K562 (cell line): ENCODE measurements at regions not wholly inside any gene's neighbourhood (a gene's known extent, or its start where the extent isn't known, plus 50 kb on each side); places are given as distances from the start of the nearest gene placed in this dataset.

Experiments used
- ATAC-seq: fragments of 200-7000 bp; cut with Tn5 transposase; 3 replicates; pipeline ENCODE4 v1.9.1; 2020; ENCODE audit warnings: moderate library complexity
- BruUV-seq: library from RNA; stranded (reverse); fragments of 400-500 nt; replicated peaks from 2 replicates; lab custom pipeline; 2021; lab: Mats Ljungman, UMichigan
- CTCF ChIA-PET: fragments of 300-600 bp; formaldehyde crosslinking; extraction: SDS; loops from one replicate; lab custom pipeline; 2021; ENCODE audit warnings: low intra/inter-chr PET ratio; lab: Yijun Ruan, JAX
- POLR2A ChIA-PET: fragments of 300-600, 350-650 bp; sonication (Branson Sonifier 250); formaldehyde crosslinking; extraction: SDS; loops from one replicate; lab custom pipeline; 2021; ENCODE audit warnings: antibody characterized with exemption, inconsistent platforms; lab: Yijun Ruan, JAX
- DNase-seq, 4 experiments: peaks; one replicate each; pipeline versions ENCODE4 v3.0.0 to v3.0.0-alpha.2; 2011 to 2018; ENCODE audit warnings: low spot score in 3 of 4, mixed read lengths in 3 of 4; ENCODE audit errors: extremely low read depth in 1 of 4
- FAIRE-seq: peaks from 2 replicates; lab custom pipeline; 2011; peaks lifted over from hg19 to GRCh38; lab: Jason Lieb, UNC
- H2AFZ ChIP-seq: 2 replicates; pipeline ENCODE4 v1.6.0; 2011; ENCODE audit warnings: low read depth, low read length, control low read depth, inconsistent platforms
- H3K27ac ChIP-seq: fragments of 200-600 bp; 3 replicates; pipeline ENCODE4 v1.8.0; 2011; ENCODE audit warnings: low read depth, mild to moderate bottlenecking, control low read depth, inconsistent platforms, low read length, moderate library complexity, mixed read lengths; ENCODE audit errors: extremely low read depth
- H3K27me3 ChIP-seq, 2 experiments: fragments of 300-600 bp in 1 of 2; 2 replicates in 1 of 2; 3 replicates in 1 of 2; pipeline versions ENCODE4 v1.6.0 to v1.8.0; 2011; ENCODE audit warnings: inconsistent platforms in 2 of 2, low read length in 2 of 2, mild to moderate bottlenecking in 1 of 2, mixed read lengths in 1 of 2, moderate library complexity in 1 of 2; ENCODE audit not compliant: control insufficient read depth in 2 of 2, insufficient read depth in 2 of 2
- H3K36me3 ChIP-seq: fragments of 300-600 bp; 3 replicates; pipeline ENCODE4 v1.8.0; 2011; ENCODE audit warnings: mild to moderate bottlenecking, low read length, inconsistent platforms; ENCODE audit not compliant: control insufficient read depth, insufficient read depth
- H3K4me1 ChIP-seq, 2 experiments: fragments of 200-600 bp in 1 of 2; replicated peaks in 1 of 2; 2 replicates in 1 of 2; 3 replicates in 1 of 2; pipeline versions ENCODE4 v1.5.1 to v1.8.0; 2011; ENCODE audit warnings: inconsistent platforms in 2 of 2, low read length in 2 of 2, mild to moderate bottlenecking in 1 of 2, mixed read lengths in 1 of 2, moderate library complexity in 1 of 2; ENCODE audit not compliant: control insufficient read depth in 2 of 2, insufficient read depth in 2 of 2
- H3K4me2 ChIP-seq: 2 replicates; pipeline ENCODE4 v1.6.1; 2011; ENCODE audit warnings: low read length, control low read depth, inconsistent platforms, mixed read lengths; ENCODE audit not compliant: insufficient read depth
- H3K4me3 ChIP-seq: fragments of 200-600 bp; sonication (generic), shearing (Covaris generic); 2 replicates; pipeline ENCODE4 v1.5.1; 2016; ENCODE audit warnings: control low read depth, inconsistent platforms
- H3K79me2 ChIP-seq: fragments of 200-600 bp; 3 replicates; pipeline ENCODE4 v1.8.0; 2011; ENCODE audit warnings: low read length, inconsistent platforms; ENCODE audit not compliant: control insufficient read depth, insufficient read depth
- H3K9ac ChIP-seq, 2 experiments: 2 replicates each; pipeline versions ENCODE4 v1.6.0 to v1.6.1; 2011; ENCODE audit warnings: low read depth in 2 of 2, low read length in 2 of 2, control low read depth in 1 of 2, inconsistent platforms in 1 of 2, mild to moderate bottlenecking in 1 of 2, mixed read lengths in 1 of 2; ENCODE audit not compliant: insufficient read depth in 1 of 2
- H3K9me1 ChIP-seq: one replicate; pipeline ENCODE4 v1.6.0; 2011; ENCODE audit warnings: inconsistent platforms, mild to moderate bottlenecking, low read length, moderate library complexity; ENCODE audit not compliant: control insufficient read depth, insufficient read depth
- H3K9me3 ChIP-seq: replicated peaks from 2 replicates; pipeline ENCODE4 v1.5.1; 2011; ENCODE audit warnings: low read depth, low read length, inconsistent platforms; ENCODE audit not compliant: control insufficient read depth, insufficient read depth
- H4K20me1 ChIP-seq: replicated peaks from 2 replicates; pipeline ENCODE4 v1.6.1; 2011; ENCODE audit warnings: low read length, inconsistent platforms, mixed read lengths; ENCODE audit not compliant: control insufficient read depth, insufficient read depth
- CBX3 ChIP-seq, 2 experiments: IDR thresholded peaks; 1 replicate in 1 of 2; 2 replicates in 1 of 2; pipeline ENCODE4 v1.6.1; 2012; ENCODE audit warnings: inconsistent platforms in 2 of 2, low read length in 2 of 2, borderline replicate concordance in 1 of 2, control low read depth in 1 of 2
- FOXM1 ChIP-seq, 2 experiments: fragments of 450-650 bp in 1 of 2; sonication (generic) in 1 of 2; formaldehyde crosslinking in 1 of 2; IDR thresholded peaks; 2 replicates each; pipeline versions ENCODE4 v1.6.1 to v1.9.0; 2017 to 2022; ENCODE audit warnings: low read depth in 2 of 2, mild to moderate bottlenecking in 2 of 2, missing genetic modification reagents in 1 of 2, moderate library complexity in 1 of 2
- KLF13 ChIP-seq: fragments of 450-650 bp; IDR thresholded peaks from 2 replicates; pipeline ENCODE4 v1.6.1; 2016; ENCODE audit warnings: missing genetic modification characterization, low read depth, mild to moderate bottlenecking, missing compliant biosample characterization, moderate library complexity, borderline replicate concordance
- NBN ChIP-seq: fragments of 450-650 bp; IDR thresholded peaks from 2 replicates; pipeline ENCODE4 v1.6.1; 2016; ENCODE audit warnings: low read depth, mild to moderate bottlenecking
- NCOR1 ChIP-seq: fragments of 450-650 bp; IDR thresholded peaks from 2 replicates; pipeline ENCODE4 v1.6.1; 2016; ENCODE audit warnings: mild to moderate bottlenecking, moderate library complexity
- NEUROD1 ChIP-seq: fragments of 150-350 bp; IDR thresholded peaks from 2 replicates; pipeline ENCODE4 v1.6.1; 2014; ENCODE audit warnings: borderline replicate concordance, low read length, low read depth; ENCODE audit not compliant: partially characterized antibody
- POLR2G ChIP-seq: fragments of 200-400 bp; formaldehyde crosslinking; IDR thresholded peaks from 2 replicates; pipeline ENCODE4 v1.6.1; 2017; ENCODE audit warnings: low read depth, mild to moderate bottlenecking, antibody characterized with exemption, low read length, moderate library complexity
- SIX5 ChIP-seq, 2 experiments: IDR thresholded peaks; 2 replicates each; pipeline ENCODE4 v1.6.1; 2011; ENCODE audit warnings: low read length in 2 of 2, borderline replicate concordance in 1 of 2, low read depth in 1 of 2, mild to moderate bottlenecking in 1 of 2, moderate library complexity in 1 of 2; ENCODE audit not compliant: insufficient read depth in 1 of 2
- ZBTB17 ChIP-seq: fragments of 450-650 bp; formaldehyde crosslinking; IDR thresholded peaks from 2 replicates; pipeline ENCODE4 v1.4.0; 2020; ENCODE audit warnings: mild to moderate bottlenecking
- ZEB2 ChIP-seq: fragments of 450-650 bp; IDR thresholded peaks from 2 replicates; pipeline ENCODE4 v1.6.1; 2016
- ZNF133 ChIP-seq: fragments of 250-450 bp; sonication (Bioruptor Pico); IDR thresholded peaks from 2 replicates; pipeline ENCODE4 v1.4.0; 2020; ENCODE audit warnings: mild to moderate bottlenecking
- ZNF217 ChIP-seq: sonication (generic); formaldehyde crosslinking; IDR thresholded peaks from 2 replicates; pipeline ENCODE4 v1.8.0; 2022; ENCODE audit warnings: mild to moderate bottlenecking, missing genetic modification reagents
- ZNF408 ChIP-seq: fragments of 250-450 bp; sonication (Bioruptor Pico); IDR thresholded peaks from 2 replicates; pipeline ENCODE4 v1.4.0; 2020; ENCODE audit warnings: low read depth, mild to moderate bottlenecking, moderate library complexity
- ZNF644 ChIP-seq: fragments of 200-800 bp; sonication (Bioruptor generic); IDR thresholded peaks from 2 replicates; pipeline ENCODE4 v1.6.1; 2016; ENCODE audit warnings: low read depth, missing genetic modification characterization, missing compliant biosample characterization
- ZNF780A ChIP-seq: fragments of 250-450 bp; sonication (Bioruptor Pico); IDR thresholded peaks from 2 replicates; pipeline ENCODE4 v1.5.0; 2021; ENCODE audit warnings: mild to moderate bottlenecking
- WGBS: fragments of 100-300 bp; shearing (Covaris generic); methylation state at CpG from one replicate; pipeline ENCODE4 v1.1.6; 2016; ENCODE audit warnings: low coverage, mixed read lengths; ENCODE audit not compliant: insufficient coverage; ENCODE audit errors: missing lambda C conversion rate; 5-methylcytosine and 5-hydroxymethylcytosine counted together
- in situ Hi-C: fragments of 300-500 bp; cut with MboI; formaldehyde crosslinking; loops from 4 replicates; pipeline ENCODE4 v1.15.0; 2018; ENCODE audit warnings: inconsistent platforms, mixed read lengths
- intact Hi-C: fragments of 100-400 bp; cut with micrococcal nuclease; formaldehyde crosslinking; loops from 2 replicates; pipeline ENCODE4 v1.14.2; 2022
- TF ChIP-seq, protein P1 (sequence below): fragments of 450-650 bp; IDR thresholded peaks from 2 replicates; pipeline ENCODE4 v1.7.1; 2018; ENCODE audit warnings: mild to moderate bottlenecking, low read depth; ENCODE audit not compliant: partially characterized antibody
- TF ChIP-seq, protein P2 (sequence below): sonication (generic); formaldehyde crosslinking; IDR thresholded peaks from 2 replicates; pipeline ENCODE4 v1.9.0; 2022; ENCODE audit warnings: mild to moderate bottlenecking, missing genetic modification reagents
- TF ChIP-seq, protein P3 (sequence below): fragments of 250-450 bp; sonication (Bioruptor Pico); IDR thresholded peaks from 2 replicates; pipeline ENCODE4 v1.4.0; 2020; ENCODE audit warnings: mild to moderate bottlenecking, moderate library complexity, borderline replicate concordance

GRCh38 chr5:111999286-111999685 is 242.3 kb upstream of the NREP start:
- in situ Hi-C loops = no loop called here

More at GRCh38 chr5:111999286-111999685, 242.3 kb upstream of the NREP start:
- Histone ChIP-seq H3K36me3 (no peaks in the 10 kb centered on the region), H3K9me3 (peaks cover 2% of the 10 kb centered on the region; the same call in 1 of the 2 replicates), H3K9ac (no peak overlapping the region), H3K27me3 (no peaks in the 10 kb centered on the region), H3K4me2 (no peak overlapping the region), H3K79me2 (no peaks in the 10 kb centered on the region), H3K4me1 (no peaks in the 10 kb centered on the region), H2AFZ (no peak overlapping the region), H3K4me3 (no peak overlapping the region), H4K20me1 (no peaks in the 10 kb centered on the region), H3K9me1 (no peaks in the 10 kb centered on the region), H3K27ac (no peak overlapping the region)
- FAIRE-seq = no peak
- no TSS peak for BruUV-seq
- WGBS = 20% methylated on average over 1 of the region's 1 CpG
- CTCF ChIA-PET = no interaction called here
- ATAC-seq = no peak
- DNase-seq = no peak
- no peak for TF ChIP-seq ZNF408
- TF ChIP-seq FOXM1 (IDR thresholded peaks at IDR 0.05; ENCODE audit: low read depth) = no peak
- TF ChIP-seq FOXM1 (CRISPR knock-in tag; IDR thresholded peaks at IDR 0.05; ENCODE audit: low read depth) = no peak
- no peak for TF ChIP-seq SIX5 (IDR thresholded peaks at IDR 0.05; ENCODE audit: borderline replicate concordance in 1 of 2, insufficient read depth in 1 of 2, low read depth in 1 of 2, low read length in 2 of 2)
- no peak for TF ChIP-seq ZNF133
- TF ChIP-seq, protein P1, sequence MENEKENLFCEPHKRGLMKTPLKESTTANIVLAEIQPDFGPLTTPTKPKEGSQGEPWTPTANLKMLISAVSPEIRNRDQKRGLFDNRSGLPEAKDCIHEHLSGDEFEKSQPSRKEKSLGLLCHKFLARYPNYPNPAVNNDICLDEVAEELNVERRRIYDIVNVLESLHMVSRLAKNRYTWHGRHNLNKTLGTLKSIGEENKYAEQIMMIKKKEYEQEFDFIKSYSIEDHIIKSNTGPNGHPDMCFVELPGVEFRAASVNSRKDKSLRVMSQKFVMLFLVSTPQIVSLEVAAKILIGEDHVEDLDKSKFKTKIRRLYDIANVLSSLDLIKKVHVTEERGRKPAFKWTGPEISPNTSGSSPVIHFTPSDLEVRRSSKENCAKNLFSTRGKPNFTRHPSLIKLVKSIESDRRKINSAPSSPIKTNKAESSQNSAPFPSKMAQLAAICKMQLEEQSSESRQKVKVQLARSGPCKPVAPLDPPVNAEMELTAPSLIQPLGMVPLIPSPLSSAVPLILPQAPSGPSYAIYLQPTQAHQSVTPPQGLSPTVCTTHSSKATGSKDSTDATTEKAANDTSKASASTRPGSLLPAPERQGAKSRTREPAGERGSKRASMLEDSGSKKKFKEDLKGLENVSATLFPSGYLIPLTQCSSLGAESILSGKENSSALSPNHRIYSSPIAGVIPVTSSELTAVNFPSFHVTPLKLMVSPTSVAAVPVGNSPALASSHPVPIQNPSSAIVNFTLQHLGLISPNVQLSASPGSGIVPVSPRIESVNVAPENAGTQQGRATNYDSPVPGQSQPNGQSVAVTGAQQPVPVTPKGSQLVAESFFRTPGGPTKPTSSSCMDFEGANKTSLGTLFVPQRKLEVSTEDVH = no peak
- TF ChIP-seq ZBTB17 (CRISPR knock-in tag) = no peak
- no peak for TF ChIP-seq ZEB2
- TF ChIP-seq, protein P2, sequence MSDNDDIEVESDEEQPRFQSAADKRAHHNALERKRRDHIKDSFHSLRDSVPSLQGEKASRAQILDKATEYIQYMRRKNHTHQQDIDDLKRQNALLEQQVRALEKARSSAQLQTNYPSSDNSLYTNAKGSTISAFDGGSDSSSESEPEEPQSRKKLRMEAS (CRISPR knock-in tag) = no peak
- TF ChIP-seq ZNF217 (CRISPR knock-in tag) = no peak
- no peak for TF ChIP-seq NEUROD1
- TF ChIP-seq ZNF644 = no peak
- TF ChIP-seq NCOR1 = no peak
- TF ChIP-seq KLF13 (tag) = no peak
- TF ChIP-seq ZNF780A (CRISPR knock-in tag) = no peak
- no peak for TF ChIP-seq POLR2G
- no peak for TF ChIP-seq NBN
- TF ChIP-seq, protein P3, sequence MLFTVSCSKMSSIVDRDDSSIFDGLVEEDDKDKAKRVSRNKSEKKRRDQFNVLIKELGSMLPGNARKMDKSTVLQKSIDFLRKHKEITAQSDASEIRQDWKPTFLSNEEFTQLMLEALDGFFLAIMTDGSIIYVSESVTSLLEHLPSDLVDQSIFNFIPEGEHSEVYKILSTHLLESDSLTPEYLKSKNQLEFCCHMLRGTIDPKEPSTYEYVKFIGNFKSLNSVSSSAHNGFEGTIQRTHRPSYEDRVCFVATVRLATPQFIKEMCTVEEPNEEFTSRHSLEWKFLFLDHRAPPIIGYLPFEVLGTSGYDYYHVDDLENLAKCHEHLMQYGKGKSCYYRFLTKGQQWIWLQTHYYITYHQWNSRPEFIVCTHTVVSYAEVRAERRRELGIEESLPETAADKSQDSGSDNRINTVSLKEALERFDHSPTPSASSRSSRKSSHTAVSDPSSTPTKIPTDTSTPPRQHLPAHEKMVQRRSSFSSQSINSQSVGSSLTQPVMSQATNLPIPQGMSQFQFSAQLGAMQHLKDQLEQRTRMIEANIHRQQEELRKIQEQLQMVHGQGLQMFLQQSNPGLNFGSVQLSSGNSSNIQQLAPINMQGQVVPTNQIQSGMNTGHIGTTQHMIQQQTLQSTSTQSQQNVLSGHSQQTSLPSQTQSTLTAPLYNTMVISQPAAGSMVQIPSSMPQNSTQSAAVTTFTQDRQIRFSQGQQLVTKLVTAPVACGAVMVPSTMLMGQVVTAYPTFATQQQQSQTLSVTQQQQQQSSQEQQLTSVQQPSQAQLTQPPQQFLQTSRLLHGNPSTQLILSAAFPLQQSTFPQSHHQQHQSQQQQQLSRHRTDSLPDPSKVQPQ (CRISPR knock-in tag) = no peak
- no peak for TF ChIP-seq CBX3 (IDR thresholded peaks at IDR 0.05; ENCODE audit: borderline replicate concordance in 1 of 2, low read length in 2 of 2)
- intact Hi-C loops = no loop called here
- POLR2A ChIA-PET = interaction anchor here (0.9 kb wide), 1 partner anchor 25 kb away, joined by 4 read pairs; no protein-coding TSS in a partner anchor
